GM12891 (cell line): ENCODE measurements at regions not wholly inside any gene's neighbourhood (a gene's known extent, or its start where the extent isn't known, plus 50 kb on each side); places are given as distances from the start of the nearest gene placed in this dataset.

Experiments
- POLR2A ChIP-seq: IDR thresholded peaks from 2 replicates; pipeline ENCODE4 v1.6.1; 2011; ENCODE audit warnings: low read depth, low read length, control low read depth
- POLR2AphosphoS5 ChIP-seq: IDR thresholded peaks from 2 replicates; pipeline ENCODE4 v1.6.1; 2011; ENCODE audit warnings: low read depth, low read length, control low read depth
- SPI1 ChIP-seq: IDR thresholded peaks from 2 replicates; pipeline ENCODE4 v1.6.1; 2011; ENCODE audit warnings: low read depth, low read length, control low read depth
- TAF1 ChIP-seq: IDR thresholded peaks from 2 replicates; pipeline ENCODE4 v1.6.1; 2011; ENCODE audit warnings: low read depth, low read length, control low read depth

GRCh38 chr10:64733980-64734379 is 1212.8 kb downstream of the REEP3 start:
- TF ChIP-seq POLR2A = no peak
- no peak for TF ChIP-seq TAF1
- TF ChIP-seq POLR2AphosphoS5 = no peak
- no peak for TF ChIP-seq SPI1
